A673 (cell line): ENCODE measurements at regions not wholly inside any gene's neighbourhood (a gene's known extent, or its start where the extent isn't known, plus 50 kb on each side); places are given as distances from the start of the nearest gene placed in this dataset.

Experiments used
- BruUV-seq: library from RNA; stranded (reverse); fragments of 400-500 nt; replicated peaks from 2 replicates; lab custom pipeline; 2021; lab: Mats Ljungman, UMichigan
- CTCF ChIA-PET: fragments of 300-600 bp; sonication (Branson Sonifier 250); formaldehyde crosslinking; loops from one replicate; lab custom pipeline; 2022; ENCODE audit warnings: antibody characterized with exemption; lab: Charles Lee
- POLR2A ChIA-PET: fragments of 300-600 bp; sonication (Branson Sonifier 250); formaldehyde crosslinking; loops from one replicate; lab custom pipeline; 2022; ENCODE audit warnings: antibody characterized with exemption; ENCODE audit not compliant: low non-redundant PET; lab: Charles Lee
- DNase-seq: peaks from one replicate; pipeline ENCODE4 v3.0.0-alpha.2; 2015; ENCODE audit warnings: low spot score
- H3K27ac ChIP-seq: fragments of 200-600 bp; sonication (generic); 2 replicates; pipeline ENCODE4 v1.5.1; 2016; ENCODE audit warnings: mixed run types, low read depth, mild to moderate bottlenecking, mixed read lengths, antibody characterized with exemption, low read length; ENCODE audit not compliant: poor library complexity, severe bottlenecking
- H3K27me3 ChIP-seq: fragments of 200-600 bp; sonication (generic); replicated peaks from 2 replicates; pipeline ENCODE4 v1.6.1; 2017; ENCODE audit warnings: mixed run types, low read depth, mild to moderate bottlenecking, mixed read lengths, antibody characterized with exemption, low read length; ENCODE audit not compliant: insufficient read depth, poor library complexity
- H3K36me3 ChIP-seq: fragments of 200-600 bp; sonication (generic); 2 replicates; pipeline ENCODE4 v1.6.1; 2016; ENCODE audit warnings: mixed run types, mild to moderate bottlenecking, mixed read lengths, antibody characterized with exemption, low read length; ENCODE audit not compliant: insufficient read depth, poor library complexity, severe bottlenecking
- H3K4me1 ChIP-seq: fragments of 200-600 bp; sonication (generic); 2 replicates; pipeline ENCODE4 v1.6.1; 2017; ENCODE audit warnings: mixed run types, mild to moderate bottlenecking, mixed read lengths, antibody characterized with exemption, low read length; ENCODE audit not compliant: insufficient read depth, poor library complexity, severe bottlenecking
- H3K4me3 ChIP-seq: fragments of 200-600 bp; sonication (generic); 2 replicates; pipeline ENCODE4 v1.5.1; 2016; ENCODE audit warnings: low read depth, mixed run types, mild to moderate bottlenecking, mixed read lengths, low read length; ENCODE audit not compliant: poor library complexity, severe bottlenecking
- H3K9me3 ChIP-seq: fragments of 200-600 bp; sonication (generic); 2 replicates; pipeline ENCODE4 v1.6.1; 2016; ENCODE audit warnings: mixed run types, low read depth, mild to moderate bottlenecking, mixed read lengths, antibody characterized with exemption, low read length; ENCODE audit not compliant: poor library complexity, severe bottlenecking
- EZH2 ChIP-seq: fragments of 200-600 bp; sonication (generic); IDR thresholded peaks from 2 replicates; pipeline ENCODE4 v1.6.1; 2017; ENCODE audit warnings: borderline replicate concordance, low read depth, mild to moderate bottlenecking, mixed read lengths, antibody characterized with exemption, low read length; ENCODE audit not compliant: poor library complexity, severe bottlenecking
- intact Hi-C: fragments of 100-400 bp; cut with micrococcal nuclease; formaldehyde crosslinking; loops from one replicate; pipeline ENCODE4 v1.10.0; 2022; ENCODE audit not compliant: unreplicated experiment
- TF ChIP-seq, protein P1 (sequence below): fragments of 300-800, 200-600 bp; sonication (generic); conservative IDR thresholded peaks from 2 replicates; pipeline ENCODE4 v1.5.1; 2017; ENCODE audit warnings: low read depth, mild to moderate bottlenecking, antibody characterized with exemption, low read length, moderate library complexity, mixed read lengths

DNA sequence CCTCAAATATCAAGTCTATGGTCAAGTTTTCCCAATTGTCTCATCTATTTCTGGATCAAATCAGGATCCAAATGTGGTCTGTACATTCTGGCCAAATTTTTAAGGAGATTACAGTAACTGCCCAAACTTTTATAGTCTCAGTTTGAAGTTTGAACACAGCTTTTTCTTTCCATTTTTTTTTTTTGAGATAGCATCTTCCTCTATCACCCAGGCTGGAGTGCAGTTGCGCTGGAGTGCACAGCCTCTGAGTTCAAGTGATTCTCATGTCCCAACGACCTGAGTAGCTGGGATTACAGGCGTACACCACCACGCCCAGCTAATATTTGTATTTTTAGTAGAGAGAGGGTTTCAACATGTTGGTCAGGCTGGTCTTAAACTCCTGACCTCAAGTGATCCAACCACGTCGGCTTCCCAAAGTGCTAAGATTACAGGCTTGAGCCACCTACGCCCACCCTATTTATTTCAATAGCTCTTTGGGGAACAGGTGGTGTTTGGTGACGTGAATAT, 84.9 kb upstream of the CARMIL1 start:
- Histone ChIP-seq H3K36me3 (no peaks in the 10 kb centered on the region), H3K4me3 (no peak overlapping the region), H3K4me1 (peaks cover 13% of the 10 kb centered on the region), H3K9me3 (no peaks in the 10 kb centered on the region), H3K27ac (no peak overlapping the region), H3K27me3 (no peaks in the 10 kb centered on the region)
- no peak for DNase-seq
- POLR2A ChIA-PET = interaction anchor here (0.5 kb wide), 1 partner anchor 1406 kb away, joined by 4 read pairs; no protein-coding TSS in a partner anchor
- CTCF ChIA-PET = interaction anchor here (0.8 kb wide), 1 partner anchor 20 kb away, joined by 9 read pairs; no protein-coding TSS in a partner anchor
- TF ChIP-seq, protein P1, sequence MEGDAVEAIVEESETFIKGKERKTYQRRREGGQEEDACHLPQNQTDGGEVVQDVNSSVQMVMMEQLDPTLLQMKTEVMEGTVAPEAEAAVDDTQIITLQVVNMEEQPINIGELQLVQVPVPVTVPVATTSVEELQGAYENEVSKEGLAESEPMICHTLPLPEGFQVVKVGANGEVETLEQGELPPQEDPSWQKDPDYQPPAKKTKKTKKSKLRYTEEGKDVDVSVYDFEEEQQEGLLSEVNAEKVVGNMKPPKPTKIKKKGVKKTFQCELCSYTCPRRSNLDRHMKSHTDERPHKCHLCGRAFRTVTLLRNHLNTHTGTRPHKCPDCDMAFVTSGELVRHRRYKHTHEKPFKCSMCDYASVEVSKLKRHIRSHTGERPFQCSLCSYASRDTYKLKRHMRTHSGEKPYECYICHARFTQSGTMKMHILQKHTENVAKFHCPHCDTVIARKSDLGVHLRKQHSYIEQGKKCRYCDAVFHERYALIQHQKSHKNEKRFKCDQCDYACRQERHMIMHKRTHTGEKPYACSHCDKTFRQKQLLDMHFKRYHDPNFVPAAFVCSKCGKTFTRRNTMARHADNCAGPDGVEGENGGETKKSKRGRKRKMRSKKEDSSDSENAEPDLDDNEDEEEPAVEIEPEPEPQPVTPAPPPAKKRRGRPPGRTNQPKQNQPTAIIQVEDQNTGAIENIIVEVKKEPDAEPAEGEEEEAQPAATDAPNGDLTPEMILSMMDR = no peak
- no peak for TF ChIP-seq EZH2
- BruUV-seq = no TSS peak
- intact Hi-C loops = no loop called here

DNA sequence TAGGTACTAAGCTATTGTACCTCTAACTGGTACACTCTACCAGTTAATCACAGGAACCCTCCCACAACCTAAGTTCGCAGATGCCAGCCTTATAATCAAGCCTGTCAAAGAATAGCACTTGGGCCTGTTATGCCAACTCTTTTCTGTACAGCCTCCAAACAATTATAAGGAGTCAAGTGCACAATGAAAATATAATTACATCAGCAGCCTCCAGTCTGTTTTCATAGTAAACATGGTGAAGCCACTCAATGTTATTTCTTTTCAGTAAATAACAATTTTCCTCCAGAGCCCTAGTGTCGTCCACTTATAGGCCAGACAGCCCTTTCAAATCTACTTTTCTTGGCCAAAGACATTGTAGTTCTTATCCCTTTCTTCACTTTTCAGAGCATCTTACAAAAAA, 82.7 kb upstream of the CARMIL1 start:
- ChIA-PET POLR2A (no interaction called here), CTCF (no interaction called here)
- H3K9me3 ChIP-seq = no peaks in the 10 kb centered on the region
- H3K27ac ChIP-seq = no peak overlapping the region
- intact Hi-C loops = no loop called here
- no peaks in the 10 kb centered on the region for H3K27me3 ChIP-seq
- H3K4me3 ChIP-seq = no peak overlapping the region
- H3K36me3 ChIP-seq = no peaks in the 10 kb centered on the region
- BruUV-seq = no TSS peak
- TF ChIP-seq EZH2 = no peak
- TF ChIP-seq, protein P1 = no peak
- H3K4me1 ChIP-seq = peaks cover 13% of the 10 kb centered on the region
- no peak for DNase-seq

DNA sequence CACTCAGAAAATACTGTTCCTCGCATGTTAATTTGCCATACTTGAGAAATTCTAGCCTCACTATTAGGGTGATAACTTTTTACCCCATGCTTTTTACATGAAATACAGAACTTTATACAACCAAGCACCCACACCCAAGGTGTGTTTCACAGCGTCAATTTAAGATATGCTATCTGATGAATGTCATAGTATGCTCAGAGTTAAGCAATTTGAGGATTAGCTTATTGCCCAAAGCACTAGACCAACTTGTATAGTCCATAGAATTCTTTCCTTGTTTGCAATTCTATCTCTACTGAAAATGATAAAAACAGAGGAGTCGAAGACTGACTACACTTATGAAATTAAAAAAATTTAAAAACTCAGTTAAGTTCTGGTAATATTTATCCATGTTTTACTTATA, 82.1 kb upstream of the CARMIL1 start:
- peaks cover 13% of the 10 kb centered on the region for H3K4me1 ChIP-seq
- no peaks in the 10 kb centered on the region for H3K36me3 ChIP-seq
- no peak overlapping the region for H3K27ac ChIP-seq
- no peaks in the 10 kb centered on the region for H3K27me3 ChIP-seq
- no peak for TF ChIP-seq EZH2
- TF ChIP-seq, protein P1 = no peak
- H3K4me3 ChIP-seq = no peak overlapping the region
- H3K9me3 ChIP-seq = no peaks in the 10 kb centered on the region
- POLR2A ChIA-PET = no interaction called here
- intact Hi-C loops = no loop called here
- no TSS peak for BruUV-seq
- no peak for DNase-seq
- CTCF ChIA-PET = no interaction called here
